ENCODE measurements at regions not wholly inside any gene's neighbourhood (a gene's known extent, or its start where the extent isn't known, plus 50 kb on each side); places are given as distances from the start of the nearest gene placed in this dataset.
"Not testable (repeated sequence)": the region's sequence is repeated elsewhere in the genome, so short reads cannot be mapped to it uniquely, and the experiment has no call there.

- TF ChIP-seq CTCF (IDR thresholded peaks at IDR 0.05; ENCODE audit: poor library complexity); EZH2 (IDR thresholded peaks at IDR 0.05; ENCODE audit: borderline replicate concordance): not testable (repeated sequence)
Measured at GRCh38 chr22:15823178-15823577, 133.4 kb downstream of the POTEH start.

All from hepatocyte (in vitro differentiated cells).